GM23338 (cell line): ENCODE measurements at regions not wholly inside any gene's neighbourhood (a gene's known extent, or its start where the extent isn't known, plus 50 kb on each side); places are given as distances from the start of the nearest gene placed in this dataset.
A peak's percentile ranks its signal among the peaks of the same experiment; 100 is the strongest.

Source experiments
- ATAC-seq: fragments of 200-7000 bp; cut with Tn5 transposase; 3 replicates; pipeline ENCODE4 v1.9.1; 2020
- DNase-seq: peaks from one replicate; pipeline ENCODE4 v3.0.0-alpha.2; 2015; ENCODE audit warnings: low spot score
- H2AFZ ChIP-seq: fragments of 200-600 bp; sonication (generic); 2 replicates; pipeline ENCODE4 v1.8.0; 2016; ENCODE audit warnings: antibody characterized with exemption, mild to moderate bottlenecking, moderate library complexity
- H3F3A ChIP-seq: fragments of 200-600 bp; sonication (generic); replicated peaks from 2 replicates; pipeline ENCODE4 v1.8.0; 2017; ENCODE audit warnings: antibody characterized with exemption, mixed run types, low read depth
- H3K27ac ChIP-seq: fragments of 200-600 bp; sonication (generic); 2 replicates; pipeline ENCODE4 v1.6.1; 2016; ENCODE audit warnings: low read depth
- H3K27me3 ChIP-seq: fragments of 200-600 bp; sonication (generic); 2 replicates; pipeline ENCODE4 v1.8.0; 2016; ENCODE audit warnings: mild to moderate bottlenecking, mixed run types, moderate library complexity; ENCODE audit not compliant: insufficient read depth
- H3K36me3 ChIP-seq: fragments of 200-600 bp; sonication (generic); 2 replicates; pipeline ENCODE4 v1.8.0; 2016; ENCODE audit warnings: mild to moderate bottlenecking; ENCODE audit not compliant: insufficient read depth
- H3K4me1 ChIP-seq: fragments of 200-600 bp; sonication (generic); 2 replicates; pipeline ENCODE4 v1.8.0; 2016; ENCODE audit warnings: mild to moderate bottlenecking, moderate library complexity; ENCODE audit not compliant: insufficient read depth
- H3K4me2 ChIP-seq: fragments of 200-600 bp; sonication (generic); 2 replicates; pipeline ENCODE4 v1.7.1; 2017; ENCODE audit warnings: mixed run types
- H3K4me3 ChIP-seq: fragments of 200-600 bp; sonication (generic); 2 replicates; pipeline ENCODE4 v1.6.1; 2016; ENCODE audit warnings: mixed run types
- H3K79me2 ChIP-seq: fragments of 200-600 bp; sonication (generic); replicated peaks from 2 replicates; pipeline ENCODE4 v1.8.0; 2017; ENCODE audit warnings: mild to moderate bottlenecking; ENCODE audit not compliant: insufficient read depth
- H3K9me2 ChIP-seq: fragments of 200-600 bp; sonication (generic); 2 replicates; pipeline ENCODE4 v1.8.0; 2017; ENCODE audit not compliant: insufficient read depth
- H4K20me1 ChIP-seq: fragments of 200-600 bp; sonication (generic); replicated peaks from 2 replicates; pipeline ENCODE4 v1.8.0; 2017; ENCODE audit warnings: mild to moderate bottlenecking; ENCODE audit not compliant: insufficient read depth
- H3K27ac Mint-ChIP-seq: 2 replicates; pipeline ENCODE4 v1.8.0; 2020; ENCODE audit warnings: inconsistent platforms, mild to moderate bottlenecking, moderate library complexity, mixed read lengths
- H3K27me3 Mint-ChIP-seq: 3 replicates; pipeline ENCODE4 v1.8.0; 2022; ENCODE audit warnings: low read depth, mild to moderate bottlenecking, moderate library complexity, mixed read lengths, inconsistent platforms; ENCODE audit not compliant: insufficient read depth, poor library complexity
- H3K36me3 Mint-ChIP-seq: 3 replicates; pipeline ENCODE4 v1.8.0; 2021; ENCODE audit warnings: low read depth, mild to moderate bottlenecking, inconsistent platforms, moderate library complexity, mixed read lengths
- H3K4me1 Mint-ChIP-seq: 3 replicates; pipeline ENCODE4 v1.8.0; 2020; ENCODE audit warnings: mild to moderate bottlenecking, inconsistent platforms, mixed read lengths
- H3K4me3 Mint-ChIP-seq: 3 replicates; pipeline ENCODE4 v1.8.0; 2021; ENCODE audit warnings: moderate library complexity, mild to moderate bottlenecking, inconsistent platforms, mixed read lengths
- H3K9me3 Mint-ChIP-seq: 3 replicates; pipeline ENCODE4 v1.8.0; 2020; ENCODE audit warnings: moderate library complexity, mild to moderate bottlenecking, inconsistent platforms, mixed read lengths
- CREB1 ChIP-seq: fragments of 250-450 bp; sonication (Bioruptor Pico); IDR thresholded peaks from 2 replicates; pipeline ENCODE4 v1.5.0; 2020; ENCODE audit warnings: low read depth, mild to moderate bottlenecking, moderate library complexity
- EZH2phosphoT487 ChIP-seq: fragments of 200-600 bp; sonication (generic); IDR thresholded peaks from one replicate; pipeline ENCODE4 v1.8.1; 2018; ENCODE audit warnings: antibody characterized with exemption; ENCODE audit not compliant: unreplicated experiment
- JUNB ChIP-seq: IDR thresholded peaks from one replicate; pipeline ENCODE4 v1.6.1; 2016; ENCODE audit warnings: antibody characterized with exemption; ENCODE audit not compliant: unreplicated experiment
- POLR2AphosphoS5 ChIP-seq: IDR thresholded peaks from 2 replicates; pipeline ENCODE4 v1.6.1; 2016; ENCODE audit warnings: antibody characterized with exemption, low read depth
- REST ChIP-seq: IDR thresholded peaks from one replicate; pipeline ENCODE4 v1.6.1; 2018; ENCODE audit warnings: antibody characterized with exemption; ENCODE audit not compliant: unreplicated experiment
- STAT1 ChIP-seq: IDR thresholded peaks from one replicate; pipeline ENCODE4 v1.6.1; 2016; ENCODE audit warnings: antibody characterized with exemption; ENCODE audit not compliant: unreplicated experiment
- ZNF462 ChIP-seq: fragments of 250-450 bp; sonication (Bioruptor Pico); IDR thresholded peaks from 2 replicates; pipeline ENCODE4 v1.5.0; 2020; ENCODE audit warnings: mild to moderate bottlenecking, moderate library complexity

- Mint-ChIP-seq H3K9me3 (no peaks in the 10 kb centered on the region), H3K4me1 (no peaks in the 10 kb centered on the region; the same call in 2 of the 3 replicates), H3K27ac (no peak overlapping the region), H3K36me3 (no peaks in the 10 kb centered on the region), H3K27me3 (no peaks in the 10 kb centered on the region), H3K4me3 (no peak overlapping the region)
- ATAC-seq (no peak), DNase-seq (no peak)
- Histone ChIP-seq H3K9me2 (no peaks in the 10 kb centered on the region), H3K79me2 (no peaks in the 10 kb centered on the region), H4K20me1 (no peaks in the 10 kb centered on the region), H3K4me3 (no peak overlapping the region), H3F3A (no peaks in the 10 kb centered on the region), H3K4me2 (no peak overlapping the region), H2AFZ (no peak overlapping the region), H3K36me3 (no peaks in the 10 kb centered on the region), H3K27me3 (no peaks in the 10 kb centered on the region), H3K27ac (no peak overlapping the region), H3K4me1 (no peaks in the 10 kb centered on the region)
- TF ChIP-seq EZH2phosphoT487 = no peak
These were observed 599.9 kb upstream of the RGS18 start for GRCh38 chr1:191558379-191558778.

GRCh38 chr1:191561276-191561675, 597.0 kb upstream of the RGS18 start:
- ATAC-seq (no peak), DNase-seq (no peak)
- no peak overlapping the region for H3K4me2 ChIP-seq
- no peaks in the 10 kb centered on the region for H4K20me1 ChIP-seq
- H3K4me1 Mint-ChIP-seq = peaks cover 3% of the 10 kb centered on the region; the same call in 1 of the 3 replicates
- H3K27ac ChIP-seq = no peak overlapping the region
- H3K27me3 ChIP-seq = no peaks in the 10 kb centered on the region
- H3K36me3 ChIP-seq = no peaks in the 10 kb centered on the region
- H3K27ac Mint-ChIP-seq = no peak overlapping the region
- H3K9me3 Mint-ChIP-seq = no peaks in the 10 kb centered on the region
- H3K9me2 ChIP-seq = no peaks in the 10 kb centered on the region
- no peaks in the 10 kb centered on the region for H3K79me2 ChIP-seq
- H3F3A ChIP-seq = no peaks in the 10 kb centered on the region
- no peak overlapping the region for H3K4me3 Mint-ChIP-seq
- no peak overlapping the region for H3K4me3 ChIP-seq
- no peaks in the 10 kb centered on the region for H3K36me3 Mint-ChIP-seq
- TF ChIP-seq EZH2phosphoT487 (no peak), JUNB (no peak), STAT1 (no peak), POLR2AphosphoS5 (no peak)
- H2AFZ ChIP-seq = 0 out of 2 replicates have a peak overlapping the region, but pooled peaks have one; percentile 4
- no peaks in the 10 kb centered on the region for H3K4me1 ChIP-seq
- H3K27me3 Mint-ChIP-seq = no peaks in the 10 kb centered on the region

- Histone ChIP-seq H2AFZ (no peak overlapping the region), H3K36me3 (no peaks in the 10 kb centered on the region), H3K9me2 (no peaks in the 10 kb centered on the region), H4K20me1 (no peaks in the 10 kb centered on the region), H3K27me3 (no peaks in the 10 kb centered on the region), H3K4me2 (no peak overlapping the region), H3K79me2 (no peaks in the 10 kb centered on the region), H3K27ac (no peak overlapping the region), H3F3A (no peaks in the 10 kb centered on the region), H3K4me3 (no peak overlapping the region), H3K4me1 (no peaks in the 10 kb centered on the region)
- DNase-seq = no peak
- Mint-ChIP-seq H3K27me3 (no peaks in the 10 kb centered on the region), H3K27ac (no peak overlapping the region), H3K4me3 (no peak overlapping the region), H3K9me3 (no peaks in the 10 kb centered on the region), H3K36me3 (no peaks in the 10 kb centered on the region), H3K4me1 (peaks cover 3% of the 10 kb centered on the region; the same call in 1 of the 3 replicates)
- ATAC-seq = no peak
- TF ChIP-seq ZNF462 (CRISPR knock-in tag) (no peak), POLR2AphosphoS5 (no peak), REST (no peak), STAT1 (no peak), CREB1 (no peak)
These were observed 594.0 kb upstream of the RGS18 start for GRCh38 chr1:191564275-191564674.
